KMS-11 (cell line): ENCODE measurements at regions not wholly inside any gene's neighbourhood (a gene's known extent, or its start where the extent isn't known, plus 50 kb on each side); places are given as distances from the start of the nearest gene placed in this dataset.

Experiments
- H2AFZ ChIP-seq: fragments of 200-600 bp; sonication (generic); 2 replicates; pipeline ENCODE4 v1.6.1; 2016; ENCODE audit warnings: antibody characterized with exemption, mixed run types, low read depth
- H3K27ac ChIP-seq: fragments of 200-600 bp; sonication (generic); 2 replicates; pipeline ENCODE4 v1.6.1; 2016; ENCODE audit warnings: mild to moderate bottlenecking, mixed run types
- H3K27me3 ChIP-seq: fragments of 200-600 bp; sonication (generic); 2 replicates; pipeline ENCODE4 v1.6.1; 2017; ENCODE audit warnings: mild to moderate bottlenecking, low read depth, mixed run types, moderate library complexity; ENCODE audit not compliant: insufficient read depth
- H3K36me3 ChIP-seq: fragments of 200-600 bp; sonication (generic); 2 replicates; pipeline ENCODE4 v1.6.1; 2017; ENCODE audit warnings: mild to moderate bottlenecking, mixed run types; ENCODE audit not compliant: insufficient read depth
- H3K4me1 ChIP-seq: fragments of 200-600 bp; sonication (generic); 2 replicates; pipeline ENCODE4 v1.6.1; 2016; ENCODE audit warnings: mild to moderate bottlenecking, low read depth, mixed run types; ENCODE audit not compliant: poor library complexity, severe bottlenecking
- H3K4me2 ChIP-seq: fragments of 200-600 bp; sonication (generic); 2 replicates; pipeline ENCODE4 v1.7.0; 2016; ENCODE audit warnings: mild to moderate bottlenecking, mixed run types
- H3K4me3 ChIP-seq: fragments of 200-600 bp; sonication (generic); IDR thresholded peaks from 2 replicates; pipeline ENCODE4 v1.6.1; 2017; ENCODE audit warnings: low read depth, low read length, mixed read lengths; ENCODE audit not compliant: insufficient read depth
- H3K79me2 ChIP-seq: fragments of 200-600 bp; sonication (generic); 2 replicates; pipeline ENCODE4 v1.6.1; 2016; ENCODE audit warnings: low read depth, mixed run types; ENCODE audit not compliant: insufficient read depth
- H3K9ac ChIP-seq: fragments of 200-600 bp; sonication (generic); 2 replicates; pipeline ENCODE4 v1.6.1; 2016; ENCODE audit warnings: mild to moderate bottlenecking, mixed run types
- H4K20me1 ChIP-seq: fragments of 200-600 bp; sonication (generic); 2 replicates; pipeline ENCODE4 v1.6.1; 2016; ENCODE audit warnings: mild to moderate bottlenecking, mixed run types; ENCODE audit not compliant: insufficient read depth
- TF ChIP-seq, protein P1 (sequence below): fragments of 200-600 bp; sonication (generic); conservative IDR thresholded peaks from 2 replicates; pipeline ENCODE4 v1.6.1; 2017; ENCODE audit warnings: low read depth, mild to moderate bottlenecking, antibody characterized with exemption, low read length, moderate library complexity, mixed read lengths

DNA sequence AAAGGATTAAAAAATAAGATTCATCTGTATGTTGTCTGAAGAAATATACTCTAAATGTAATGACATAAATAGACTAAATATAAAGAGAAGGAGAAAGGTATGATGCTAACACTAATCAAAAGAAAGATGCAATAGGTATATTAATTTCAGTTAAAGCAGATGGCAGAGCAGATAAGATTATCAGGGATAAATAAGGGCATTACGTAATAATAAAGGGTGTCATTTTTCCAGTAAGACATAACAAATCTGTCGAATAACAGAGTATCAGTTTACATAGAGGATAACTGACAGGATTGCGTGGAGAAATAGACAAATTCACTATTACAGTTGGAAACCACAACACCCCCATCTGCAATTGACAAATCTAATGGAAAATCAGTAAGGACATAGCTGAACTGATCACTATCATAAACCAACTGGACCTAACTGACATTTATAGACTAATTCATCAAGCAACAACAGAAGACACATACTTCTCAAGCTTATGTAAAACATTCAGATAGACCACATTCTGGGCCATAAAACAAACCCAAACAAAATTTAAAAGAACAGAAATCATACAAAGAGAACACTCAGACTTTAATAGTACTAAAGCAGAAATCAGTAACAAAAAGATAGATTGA is 384.1 kb upstream of the COBL start:
- peaks cover 17% of the 10 kb centered on the region for H3K4me1 ChIP-seq

DNA sequence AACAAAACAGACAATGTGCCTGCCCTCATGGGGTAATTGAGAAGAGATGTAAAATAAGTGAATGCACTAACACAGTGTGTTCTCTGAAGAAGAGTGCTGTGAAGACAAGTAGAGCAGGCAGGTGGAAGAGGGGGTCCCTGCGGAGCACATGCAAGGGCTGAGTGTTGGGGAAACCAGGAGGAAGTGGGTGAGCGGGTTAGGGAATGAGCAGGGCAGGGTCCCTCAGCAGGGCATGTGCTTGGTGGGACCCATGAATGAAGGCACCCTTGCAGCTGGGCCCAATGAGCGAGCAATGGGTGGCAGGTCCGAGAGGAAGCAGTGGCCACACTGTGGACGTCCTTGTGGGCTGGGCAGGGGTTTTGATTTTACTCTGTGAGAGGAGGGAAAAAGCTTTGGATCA is 376.6 kb upstream of the COBL start:
- TF ChIP-seq, protein P1, sequence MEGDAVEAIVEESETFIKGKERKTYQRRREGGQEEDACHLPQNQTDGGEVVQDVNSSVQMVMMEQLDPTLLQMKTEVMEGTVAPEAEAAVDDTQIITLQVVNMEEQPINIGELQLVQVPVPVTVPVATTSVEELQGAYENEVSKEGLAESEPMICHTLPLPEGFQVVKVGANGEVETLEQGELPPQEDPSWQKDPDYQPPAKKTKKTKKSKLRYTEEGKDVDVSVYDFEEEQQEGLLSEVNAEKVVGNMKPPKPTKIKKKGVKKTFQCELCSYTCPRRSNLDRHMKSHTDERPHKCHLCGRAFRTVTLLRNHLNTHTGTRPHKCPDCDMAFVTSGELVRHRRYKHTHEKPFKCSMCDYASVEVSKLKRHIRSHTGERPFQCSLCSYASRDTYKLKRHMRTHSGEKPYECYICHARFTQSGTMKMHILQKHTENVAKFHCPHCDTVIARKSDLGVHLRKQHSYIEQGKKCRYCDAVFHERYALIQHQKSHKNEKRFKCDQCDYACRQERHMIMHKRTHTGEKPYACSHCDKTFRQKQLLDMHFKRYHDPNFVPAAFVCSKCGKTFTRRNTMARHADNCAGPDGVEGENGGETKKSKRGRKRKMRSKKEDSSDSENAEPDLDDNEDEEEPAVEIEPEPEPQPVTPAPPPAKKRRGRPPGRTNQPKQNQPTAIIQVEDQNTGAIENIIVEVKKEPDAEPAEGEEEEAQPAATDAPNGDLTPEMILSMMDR: no peak
- no peak overlapping the region for H3K27ac ChIP-seq
- no peaks in the 10 kb centered on the region for H4K20me1 ChIP-seq
- no peak overlapping the region for H3K9ac ChIP-seq
- no peaks in the 10 kb centered on the region for H3K4me1 ChIP-seq
- no peaks in the 10 kb centered on the region for H3K79me2 ChIP-seq
- no peaks in the 10 kb centered on the region for H3K27me3 ChIP-seq
- no peak overlapping the region for H2AFZ ChIP-seq
- no peak overlapping the region for H3K4me2 ChIP-seq
- no peaks in the 10 kb centered on the region for H3K36me3 ChIP-seq
- H3K4me3 ChIP-seq: no peak overlapping the region

More for the DNA sequence above, 384.1 kb upstream of the COBL start:
- no peaks in the 10 kb centered on the region for H3K36me3 ChIP-seq
- H3K79me2 ChIP-seq: no peaks in the 10 kb centered on the region
- H3K27me3 ChIP-seq: no peaks in the 10 kb centered on the region
- no peak overlapping the region for H3K4me2 ChIP-seq
- H3K9ac ChIP-seq: no peak overlapping the region
- TF ChIP-seq, protein P1: no peak
- H3K4me3 ChIP-seq: no peak overlapping the region
- H4K20me1 ChIP-seq: no peaks in the 10 kb centered on the region
- no peak overlapping the region for H3K27ac ChIP-seq
- no peak overlapping the region for H2AFZ ChIP-seq

DNA sequence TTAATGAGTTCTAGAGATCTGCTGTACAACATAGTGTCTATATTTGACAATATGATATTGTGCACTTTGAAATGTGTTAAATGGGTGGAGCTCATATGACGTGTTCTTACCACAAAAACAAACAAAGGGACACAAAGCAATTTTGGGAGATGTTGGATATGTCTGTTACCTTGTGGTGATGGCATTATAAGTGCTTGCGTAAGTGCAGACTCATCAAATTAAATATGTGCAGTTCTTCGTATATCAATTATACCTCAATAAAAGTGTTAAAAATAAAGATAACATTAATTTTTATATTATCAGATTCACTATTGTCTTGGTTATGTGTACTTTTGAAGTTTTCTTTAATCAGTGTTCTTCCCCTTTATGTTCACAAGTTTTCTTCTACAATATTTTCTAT is 372.9 kb upstream of the COBL start:
- TF ChIP-seq, protein P1: no peak
- Histone ChIP-seq H2AFZ (no peak overlapping the region), H3K27me3 (no peaks in the 10 kb centered on the region), H3K27ac (no peak overlapping the region), H3K4me3 (no peak overlapping the region), H3K79me2 (no peaks in the 10 kb centered on the region), H3K4me1 (no peaks in the 10 kb centered on the region), H3K9ac (no peak overlapping the region), H3K36me3 (no peaks in the 10 kb centered on the region), H3K4me2 (no peak overlapping the region), H4K20me1 (no peaks in the 10 kb centered on the region)

DNA sequence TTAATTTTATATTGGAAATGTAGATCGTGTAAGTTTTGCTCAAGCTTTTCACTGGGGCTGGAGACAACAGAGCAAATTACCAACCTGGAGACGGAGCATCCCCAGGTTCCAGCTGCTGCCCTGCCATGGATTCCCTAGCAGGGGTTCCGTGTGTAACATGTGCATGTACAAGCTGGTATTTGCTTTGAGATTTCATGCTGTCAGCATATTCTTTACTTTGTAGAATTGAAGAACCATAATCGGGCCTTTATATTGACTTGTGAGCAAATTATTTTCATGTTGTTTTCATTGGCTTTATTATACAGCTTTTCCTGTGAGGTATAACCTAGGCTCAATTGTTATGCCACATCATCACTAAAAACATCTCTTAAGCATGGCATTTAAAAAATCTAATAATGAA is 369.2 kb upstream of the COBL start:
- no peaks in the 10 kb centered on the region for H3K36me3 ChIP-seq
- no peak overlapping the region for H2AFZ ChIP-seq
- H3K79me2 ChIP-seq: no peaks in the 10 kb centered on the region
- no peak overlapping the region for H3K27ac ChIP-seq
- no peak overlapping the region for H3K9ac ChIP-seq
- H3K4me3 ChIP-seq: no peak overlapping the region
- no peaks in the 10 kb centered on the region for H3K27me3 ChIP-seq
- H3K4me2 ChIP-seq: no peak overlapping the region
- TF ChIP-seq, protein P1: no peak
- H3K4me1 ChIP-seq: no peaks in the 10 kb centered on the region
- no peaks in the 10 kb centered on the region for H4K20me1 ChIP-seq
